IMR-90 (cell line): ENCODE measurements at regions not wholly inside any gene's neighbourhood (a gene's known extent, or its start where the extent isn't known, plus 50 kb on each side); places are given as distances from the start of the nearest gene placed in this dataset.

Source experiments
- ATAC-seq: fragments of 200-7000 bp; cut with Tn5 transposase; 2 replicates; pipeline ENCODE4 v1.9.1; 2020; ENCODE audit warnings: low read depth, mild to moderate bottlenecking, moderate library complexity
- BruUV-seq: library from RNA; stranded (reverse); fragments of 400-500 nt; replicated peaks from 2 replicates; lab custom pipeline; 2021; lab: Mats Ljungman, UMichigan
- CTCF ChIA-PET: fragments of 300-600 bp; formaldehyde crosslinking; extraction: SDS; loops from one replicate; lab custom pipeline; 2021; ENCODE audit warnings: antibody characterized with exemption; lab: Yijun Ruan, JAX
- POLR2A ChIA-PET: fragments of 300-600 bp; sonication (Branson Sonifier 250); formaldehyde crosslinking; loops from one replicate; lab custom pipeline; 2022; ENCODE audit warnings: antibody characterized with exemption; ENCODE audit not compliant: unreplicated experiment; lab: Charles Lee
- DNase-seq: peaks from one replicate; pipeline ENCODE4 v3.0.0; 2013
- H2AFZ ChIP-seq: replicated peaks from 2 replicates; pipeline ENCODE3; 2013; ENCODE audit warnings: low read length, mild to moderate bottlenecking; ENCODE audit not compliant: poor library complexity
- H2AK5ac ChIP-seq: 2 replicates; pipeline ENCODE4 v1.6.1; 2013; ENCODE audit warnings: low read depth, low read length, inconsistent platforms
- H2AK9ac ChIP-seq: replicated peaks from 2 replicates; pipeline ENCODE3; 2013; ENCODE audit warnings: mild to moderate bottlenecking, low read depth, low read length, moderate library complexity; ENCODE audit not compliant: poor library complexity
- H2BK120ac ChIP-seq: 2 replicates; pipeline ENCODE4 v1.6.1; 2013; ENCODE audit warnings: low read depth, low read length, inconsistent platforms
- H2BK15ac ChIP-seq: 3 replicates; pipeline ENCODE4 v1.6.1; 2013; ENCODE audit warnings: low read depth, low read length, inconsistent platforms
- H2BK20ac ChIP-seq: 2 replicates; pipeline ENCODE4 v1.6.1; 2013; ENCODE audit warnings: low read depth, mild to moderate bottlenecking, inconsistent platforms, low read length, moderate library complexity
- H2BK5ac ChIP-seq: 2 replicates; pipeline ENCODE4 v1.6.1; 2013; ENCODE audit warnings: mild to moderate bottlenecking, low read depth, low read length, inconsistent platforms; ENCODE audit not compliant: poor library complexity, severe bottlenecking
- H3K14ac ChIP-seq: replicated peaks from 2 replicates; pipeline ENCODE4 v1.6.1; 2013; ENCODE audit warnings: low read depth, low read length, inconsistent platforms
- H3K18ac ChIP-seq: 2 replicates; pipeline ENCODE4 v1.6.1; 2013; ENCODE audit warnings: low read depth, low read length, control low read depth
- H3K23ac ChIP-seq: 2 replicates; pipeline ENCODE4 v1.6.1; 2013; ENCODE audit warnings: low read depth, low read length, inconsistent platforms
- H3K27ac ChIP-seq: 2 replicates; pipeline ENCODE4 v1.5.1; 2013; ENCODE audit warnings: mild to moderate bottlenecking, control low read depth, low read length; ENCODE audit not compliant: insufficient read depth
- H3K27me3 ChIP-seq: 2 replicates; pipeline ENCODE4 v1.6.1; 2013; ENCODE audit warnings: low read length; ENCODE audit not compliant: control insufficient read depth, insufficient read depth
- H3K36me3 ChIP-seq: 2 replicates; pipeline ENCODE4 v1.6.1; 2013; ENCODE audit warnings: low read length, mixed read lengths; ENCODE audit not compliant: control insufficient read depth, insufficient read depth
- H3K4ac ChIP-seq: 2 replicates; pipeline ENCODE4 v1.6.1; 2013; ENCODE audit warnings: low read depth, low read length, inconsistent platforms
- H3K4me1 ChIP-seq: 2 replicates; pipeline ENCODE4 v1.6.1; 2013; ENCODE audit warnings: low read length, mixed read lengths; ENCODE audit not compliant: control insufficient read depth, insufficient read depth
- H3K4me2 ChIP-seq: 2 replicates; pipeline ENCODE4 v1.6.1; 2013; ENCODE audit warnings: low read depth, mild to moderate bottlenecking, control low read depth, low read length, moderate library complexity
- H3K4me3 ChIP-seq: 2 replicates; pipeline ENCODE4 v1.5.1; 2013; ENCODE audit warnings: low read depth, mild to moderate bottlenecking, control low read depth, low read length, moderate library complexity; ENCODE audit not compliant: insufficient read depth
- H3K56ac ChIP-seq: 2 replicates; pipeline ENCODE4 v1.6.1; 2013; ENCODE audit warnings: low read length, inconsistent platforms; ENCODE audit not compliant: insufficient read depth; ENCODE audit errors: extremely low read depth
- H3K79me1 ChIP-seq, 2 experiments: 2 replicates each; pipeline ENCODE4 v1.6.1; 2013; ENCODE audit warnings: low read length in 2 of 2, inconsistent platforms in 1 of 2, low read depth in 1 of 2
- H3K9ac ChIP-seq: 2 replicates; pipeline ENCODE4 v1.6.1; 2013; ENCODE audit warnings: low read depth, low read length, control low read depth
- H3K9me1 ChIP-seq: 2 replicates; pipeline ENCODE4 v1.6.1; 2013; ENCODE audit warnings: low read length, inconsistent platforms; ENCODE audit not compliant: insufficient read depth
- H3K9me3 ChIP-seq: 2 replicates; pipeline ENCODE4 v1.6.1; 2013; ENCODE audit warnings: low read length; ENCODE audit not compliant: control insufficient read depth, insufficient read depth
- H4K20me1 ChIP-seq: 2 replicates; pipeline ENCODE4 v1.6.1; 2013; ENCODE audit warnings: low read length, inconsistent platforms; ENCODE audit not compliant: insufficient read depth
- H4K5ac ChIP-seq: 2 replicates; pipeline ENCODE4 v1.6.1; 2013; ENCODE audit warnings: mild to moderate bottlenecking, low read depth, low read length, control low read depth
- H4K8ac ChIP-seq, 2 experiments: 2 replicates each; pipeline ENCODE4 v1.6.1; 2013; ENCODE audit warnings: low read depth in 2 of 2, low read length in 2 of 2, control low read depth in 1 of 2, inconsistent platforms in 1 of 2
- H4K91ac ChIP-seq: 2 replicates; pipeline ENCODE4 v1.6.1; 2013; ENCODE audit warnings: low read depth, low read length, inconsistent platforms; ENCODE audit not compliant: insufficient read depth
- CEBPB ChIP-seq: IDR thresholded peaks from 2 replicates; pipeline ENCODE4 v1.6.1; 2012; ENCODE audit warnings: low read depth, low read length, improper control_type of control experiment
- FOS ChIP-seq: fragments of 150-350 bp; IDR thresholded peaks from 2 replicates; pipeline ENCODE4 v1.6.1; 2016; ENCODE audit warnings: low read depth, low read length
- MAZ ChIP-seq: IDR thresholded peaks from 2 replicates; pipeline ENCODE4 v1.6.1; 2012; ENCODE audit warnings: low read depth, mild to moderate bottlenecking, low read length, improper control_type of control experiment, moderate library complexity, borderline replicate concordance
- MXI1 ChIP-seq: IDR thresholded peaks from 2 replicates; pipeline ENCODE4 v1.6.1; 2012; ENCODE audit warnings: low read depth, mild to moderate bottlenecking, low read length, moderate library complexity, borderline replicate concordance
- NFE2L2 ChIP-seq: fragments of 150-350 bp; IDR thresholded peaks from 2 replicates; pipeline ENCODE4 v1.6.1; 2016; ENCODE audit warnings: low read depth, mild to moderate bottlenecking, low read length
- POLR2A ChIP-seq: IDR thresholded peaks from 2 replicates; pipeline ENCODE4 v1.6.1; 2012; ENCODE audit warnings: mild to moderate bottlenecking, low read depth, low read length
- RAD21 ChIP-seq: IDR thresholded peaks from 2 replicates; pipeline ENCODE4 v1.6.1; 2012; ENCODE audit warnings: low read length, improper control_type of control experiment
- RCOR1 ChIP-seq: IDR thresholded peaks from 2 replicates; pipeline ENCODE4 v1.6.1; 2012; ENCODE audit warnings: mild to moderate bottlenecking, low read length, improper control_type of control experiment; ENCODE audit not compliant: insufficient replicate concordance
- SMC3 ChIP-seq: fragments of 150-350 bp; IDR thresholded peaks from 2 replicates; pipeline ENCODE4 v1.6.1; 2016; ENCODE audit warnings: low read depth, mild to moderate bottlenecking, antibody characterized with exemption, low read length, moderate library complexity
- WGBS, 2 experiments: methylation state at CpG; one replicate each; pipeline versions ENCODE4 v1.1.5 to v1.1.7; 2013; ENCODE audit warnings: missing lambda C conversion rate in 2 of 2; ENCODE audit not compliant: insufficient read length in 1 of 2; ENCODE audit errors: extremely low coverage in 2 of 2; 5-methylcytosine and 5-hydroxymethylcytosine counted together
- dilution Hi-C: fragments of 300-500 bp; cut with HindIII; formaldehyde crosslinking; loops from one replicate; pipeline ENCODE4 v1.14.3; 2018; ENCODE audit warnings: low sequenced_read_pairs; ENCODE audit not compliant: unreplicated experiment
- in situ Hi-C: fragments of 300-500 bp; cut with MboI; formaldehyde crosslinking; loops from 3 replicates; pipeline ENCODE4 v1.14.3; 2019; ENCODE audit warnings: low sequenced_read_pairs, inconsistent platforms, mixed read lengths
- intact Hi-C: fragments of 100-400 bp; cut with micrococcal nuclease; formaldehyde crosslinking; loops from 2 replicates; pipeline ENCODE4 v1.10.0; 2022

DNA sequence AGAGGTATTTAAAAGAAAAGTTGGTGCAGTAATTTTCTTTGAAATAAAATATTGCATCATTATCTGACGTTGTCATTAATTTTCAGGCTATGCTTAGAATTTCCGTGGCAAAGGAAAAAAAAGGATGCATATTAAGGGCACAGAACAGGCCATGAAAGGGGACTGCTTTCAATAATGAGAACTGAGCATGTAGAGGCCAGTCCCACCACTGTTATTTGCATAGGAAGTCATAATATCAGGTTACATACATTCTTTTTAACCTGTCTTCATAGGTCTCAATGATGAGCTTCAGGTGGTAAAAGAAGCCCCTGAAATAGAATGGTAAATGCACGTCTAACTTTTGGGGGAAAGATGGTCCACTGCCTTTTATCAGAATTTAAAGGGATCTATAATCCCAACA is 272.1 kb upstream of the ALCAM start:
- ATAC-seq: no peak

More for the DNA sequence above, 272.1 kb upstream of the ALCAM start:
- Histone ChIP-seq H3K9ac (no peak overlapping the region), H2AK5ac (no peak overlapping the region), H3K4me3 (no peak overlapping the region), H4K5ac (no peak overlapping the region), H4K20me1 (no peaks in the 10 kb centered on the region), H3K27me3 (no peaks in the 10 kb centered on the region), H3K79me1 (no peaks in the 10 kb centered on the region), H2BK5ac (no peak overlapping the region), H2AFZ (no peak overlapping the region), H4K8ac (no peak overlapping the region), H2BK20ac (no peak overlapping the region), H2AK9ac (no peak overlapping the region), H2BK120ac (no peak overlapping the region), H3K23ac (no peak overlapping the region), H3K4ac (no peak overlapping the region), H3K56ac (no peak overlapping the region), H3K4me2 (no peak overlapping the region), H3K36me3 (no peaks in the 10 kb centered on the region), H3K9me3 (peaks cover 1% of the 10 kb centered on the region; the same call in 1 of the 2 replicates), H3K27ac (no peak overlapping the region), H3K9me1 (no peaks in the 10 kb centered on the region), H3K14ac (no peak overlapping the region), H2BK15ac (no peak overlapping the region), H3K4me1 (no peaks in the 10 kb centered on the region), H4K91ac (no peak overlapping the region), H3K18ac (no peak overlapping the region)
- in situ Hi-C loops (no loop called here), dilution Hi-C loops (no loop called here), intact Hi-C loops (no loop called here)
- DNase-seq: no peak
- no TSS peak for BruUV-seq
- ChIA-PET CTCF (no interaction called here), POLR2A (no interaction called here)
- 83% methylated on average over 1 of the region's 3 CpGs; no CpG with 5 or more reads in 1 of the 2 experiments for WGBS, 2 experiments
- TF ChIP-seq RAD21: no peak
- no peak for TF ChIP-seq NFE2L2
- TF ChIP-seq MAZ: no peak
- no peak for TF ChIP-seq POLR2A
- no peak for TF ChIP-seq MXI1
- no peak for TF ChIP-seq FOS
- no peak for TF ChIP-seq RCOR1
- TF ChIP-seq CEBPB: no peak
- TF ChIP-seq SMC3: no peak
